ENCODE measurements at regions not wholly inside any gene's neighbourhood (a gene's known extent, or its start where the extent isn't known, plus 50 kb on each side); places are given as distances from the start of the nearest gene placed in this dataset.

GRCh38 chr14:105866841-105867321 is 340.5 kb downstream of the TMEM121 start:
- Mint-ChIP-seq H3K27me3 (peaks cover 12% of the 10 kb centered on the region), H3K9me3 (no peaks in the 10 kb centered on the region), H3K36me3 (ENCODE audit: low read depth) (no peaks in the 10 kb centered on the region), H3K4me1 (ENCODE audit: low read depth) (peaks cover 9% of the 10 kb centered on the region), H3K4me3 (no peak overlapping the region), H3K27ac (no peak overlapping the region)
- Histone ChIP-seq H3K9me3 (ENCODE audit: control insufficient read depth in 1 of 2, insufficient read depth in 1 of 2, low read length in 2 of 2) (peaks cover 0 to 26% of the 10 kb centered on the region in 2 experiments), H3K27me3 (ENCODE audit: control insufficient read depth in 1 of 2, insufficient read depth in 2 of 2, low read length in 2 of 2) (peaks cover 8 to 12% of the 10 kb centered on the region in 2 experiments), H3K4me1 (ENCODE audit: insufficient read depth, low read length) (peaks cover 9% of the 10 kb centered on the region), H3K36me3 (ENCODE audit: insufficient read depth, low read length) (no peaks in the 10 kb centered on the region), H3K4me3 (ENCODE audit: low read length) (no peak overlapping the region), H3K27ac (ENCODE audit: low read depth in 1 of 2, low read length in 2 of 2) (no peak overlapping the region)
- no peak for TF ChIP-seq CTCF (IDR thresholded peaks at IDR 0.05)
- intact Hi-C loops (cut with DNase I, micrococcal nuclease) = no loop called here
- DNase-seq (peak in 2 of 14 experiments; percentile 5 to 21), ATAC-seq (ENCODE audit: poor library complexity) (no peak)
- POLR2A ChIA-PET = no interaction called here
- CTCF ChIA-PET = no interaction called here

- Mint-ChIP-seq H3K4me1 (ENCODE audit: low read depth) (no peaks in the 10 kb centered on the region), H3K27ac (no peak overlapping the region), H3K4me3 (no peak overlapping the region), H3K36me3 (ENCODE audit: low read depth) (no peaks in the 10 kb centered on the region), H3K27me3 (peaks cover under 1% of the 10 kb centered on the region), H3K9me3 (no peaks in the 10 kb centered on the region)
- Histone ChIP-seq H3K36me3 (ENCODE audit: insufficient read depth, low read length) (no peaks in the 10 kb centered on the region), H3K4me1 (ENCODE audit: insufficient read depth, low read length) (no peaks in the 10 kb centered on the region), H3K9me3 (ENCODE audit: control insufficient read depth in 1 of 2, insufficient read depth in 1 of 2, low read length in 2 of 2) (peaks cover 0 to 22% of the 10 kb centered on the region in 2 experiments), H3K27ac (ENCODE audit: low read depth in 1 of 2, low read length in 2 of 2) (no peak overlapping the region), H3K27me3 (ENCODE audit: control insufficient read depth in 1 of 2, insufficient read depth in 2 of 2, low read length in 2 of 2) (peaks cover 3 to 4% of the 10 kb centered on the region in 2 experiments), H3K4me3 (ENCODE audit: low read length) (no peak overlapping the region)
- no peak for ATAC-seq (ENCODE audit: poor library complexity)
- peak in 2 of 14 experiments; percentile 5 to 16 for DNase-seq
- intact Hi-C loops (cut with DNase I, micrococcal nuclease) = no loop called here
- POLR2A ChIA-PET = no interaction called here
- TF ChIP-seq CTCF (IDR thresholded peaks at IDR 0.05) = no peak
- CTCF ChIA-PET = no interaction called here
Observed at GRCh38 chr14:105867961-105868599, 341.7 kb downstream of the TMEM121 start.

GRCh38 chr14:105871590-105871989 is 345.2 kb downstream of the TMEM121 start:
- Histone ChIP-seq H3K36me3 (ENCODE audit: insufficient read depth, low read length) (no peaks in the 10 kb centered on the region), H3K27me3 (ENCODE audit: control insufficient read depth in 1 of 2, insufficient read depth in 2 of 2, low read length in 2 of 2) (no peaks in the 10 kb centered on the region), H3K4me1 (ENCODE audit: insufficient read depth, low read length) (no peaks in the 10 kb centered on the region), H3K27ac (ENCODE audit: low read depth in 1 of 2, low read length in 2 of 2) (no peak overlapping the region), H3K4me3 (ENCODE audit: low read length) (no peak overlapping the region), H3K9me3 (ENCODE audit: control insufficient read depth in 1 of 2, insufficient read depth in 1 of 2, low read length in 2 of 2) (peaks cover 0 to 14% of the 10 kb centered on the region in 2 experiments)
- Mint-ChIP-seq H3K36me3 (ENCODE audit: low read depth) (no peaks in the 10 kb centered on the region), H3K4me3 (no peak overlapping the region), H3K27ac (no peak overlapping the region), H3K27me3 (peaks cover 13% of the 10 kb centered on the region), H3K9me3 (no peaks in the 10 kb centered on the region), H3K4me1 (ENCODE audit: low read depth) (no peaks in the 10 kb centered on the region)
- ChIA-PET POLR2A (no interaction called here), CTCF (no interaction called here)
- TF ChIP-seq CTCF (IDR thresholded peaks at IDR 0.05) = no peak
- ATAC-seq (ENCODE audit: poor library complexity) (no peak), DNase-seq (no peak)
- intact Hi-C loops (cut with DNase I, micrococcal nuclease) = no loop called here

Data from CD4-positive, alpha-beta T cell (primary cell).